ENCODE measurements at regions not wholly inside any gene's neighbourhood (a gene's known extent, or its start where the extent isn't known, plus 50 kb on each side); places are given as distances from the start of the nearest gene placed in this dataset.

- Histone ChIP-seq H3K9me3 (no peaks in the 10 kb centered on the region), H3K4me1 (no peaks in the 10 kb centered on the region), H3K27me3 (no peaks in the 10 kb centered on the region), H3K36me3 (no peaks in the 10 kb centered on the region), H3K27ac (no peak overlapping the region), H3K4me3 (no peak overlapping the region)
- WGBS, 2 donors (ENCODE audit: low coverage in 1 of 2), result 66 to 87% methylated on average over 2 of the region's 2 CpGs
- no peak for TF ChIP-seq POLR2A (IDR thresholded peaks at IDR 0.05)
- TF ChIP-seq POLR2AphosphoS5 (IDR thresholded peaks at IDR 0.05), result no peak
- no peak for TF ChIP-seq CTCF (IDR thresholded peaks at IDR 0.05)
- no peak for TF ChIP-seq EP300 (IDR thresholded peaks at IDR 0.05; ENCODE audit: low read depth)
- intact Hi-C loops (cut with DNase I; ENCODE audit: low total_unique reads), result no loop called here
- in situ Hi-C loops (cut with MboI; ENCODE audit: low pct_ligation_motif_present in 1 of 4, low pct_unique_long_range_greater_than_20kb in 1 of 4, low sequenced_read_pairs in 3 of 4), result no loop called here
- DNase-seq, result no peak
These were observed 266.4 kb downstream of the ICE1 start for GRCh38 chr5:5688925-5689310.

- 52 to 67% methylated on average over 3 to 8 of the region's 8 CpGs for WGBS, 2 donors (ENCODE audit: low coverage in 1 of 2)
- in situ Hi-C loops (cut with MboI; ENCODE audit: low pct_ligation_motif_present in 1 of 4, low pct_unique_long_range_greater_than_20kb in 1 of 4, low sequenced_read_pairs in 3 of 4) (no loop called here), intact Hi-C loops (cut with DNase I; ENCODE audit: low total_unique reads) (no loop called here)
These were observed 265.9 kb downstream of the ICE1 start for GRCh38 chr5:5688194-5688924.

GRCh38 chr5:5687113-5687512 lies 264.6 kb downstream of the ICE1 start:
- DNase-seq, result no peak
- no peaks in the 10 kb centered on the region for H3K4me1 ChIP-seq
- in situ Hi-C loops (cut with MboI; ENCODE audit: low pct_ligation_motif_present in 1 of 4, low pct_unique_long_range_greater_than_20kb in 1 of 4, low sequenced_read_pairs in 3 of 4) (no loop called here), intact Hi-C loops (cut with DNase I; ENCODE audit: low total_unique reads) (no loop called here)
- H3K4me3 ChIP-seq, result no peak overlapping the region
- H3K27ac ChIP-seq, result no peak overlapping the region
- no peak for TF ChIP-seq POLR2AphosphoS5 (IDR thresholded peaks at IDR 0.05)
- TF ChIP-seq POLR2A (IDR thresholded peaks at IDR 0.05), result no peak
- TF ChIP-seq EP300 (IDR thresholded peaks at IDR 0.05; ENCODE audit: low read depth), result no peak
- TF ChIP-seq CTCF (IDR thresholded peaks at IDR 0.05), result no peak
- no peaks in the 10 kb centered on the region for H3K9me3 ChIP-seq
- 74 to 90% methylated on average over 2 of the region's 2 CpGs for WGBS, 2 donors (ENCODE audit: low coverage in 1 of 2)
- no peaks in the 10 kb centered on the region for H3K36me3 ChIP-seq
- H3K27me3 ChIP-seq, result no peaks in the 10 kb centered on the region

More at GRCh38 chr5:5688194-5688924, 265.9 kb downstream of the ICE1 start:
- Histone ChIP-seq H3K27ac (no peak overlapping the region), H3K9me3 (no peaks in the 10 kb centered on the region), H3K36me3 (no peaks in the 10 kb centered on the region), H3K4me1 (no peaks in the 10 kb centered on the region), H3K27me3 (no peaks in the 10 kb centered on the region), H3K4me3 (no peak overlapping the region)
- TF ChIP-seq POLR2AphosphoS5 (IDR thresholded peaks at IDR 0.05) (no peak), EP300 (IDR thresholded peaks at IDR 0.05; ENCODE audit: low read depth) (no peak), POLR2A (IDR thresholded peaks at IDR 0.05) (no peak)
- no peak for DNase-seq

GRCh38 chr5:5686356-5686755 lies 263.9 kb downstream of the ICE1 start:
- H3K27me3 ChIP-seq, result no peaks in the 10 kb centered on the region
- no peak overlapping the region for H3K4me3 ChIP-seq
- no peak for DNase-seq
- in situ Hi-C loops (cut with MboI; ENCODE audit: low pct_ligation_motif_present in 1 of 4, low pct_unique_long_range_greater_than_20kb in 1 of 4, low sequenced_read_pairs in 3 of 4) (no loop called here), intact Hi-C loops (cut with DNase I; ENCODE audit: low total_unique reads) (no loop called here)
- 79 to 92% methylated on average over 4 to 6 of the region's 6 CpGs for WGBS, 2 donors (ENCODE audit: low coverage in 1 of 2)
- H3K36me3 ChIP-seq, result no peaks in the 10 kb centered on the region
- no peaks in the 10 kb centered on the region for H3K9me3 ChIP-seq
- no peak overlapping the region for H3K27ac ChIP-seq
- H3K4me1 ChIP-seq, result no peaks in the 10 kb centered on the region
- TF ChIP-seq POLR2A (IDR thresholded peaks at IDR 0.05) (no peak), POLR2AphosphoS5 (IDR thresholded peaks at IDR 0.05) (no peak), CTCF (IDR thresholded peaks at IDR 0.05) (no peak), EP300 (IDR thresholded peaks at IDR 0.05; ENCODE audit: low read depth) (no peak)

DNA sequence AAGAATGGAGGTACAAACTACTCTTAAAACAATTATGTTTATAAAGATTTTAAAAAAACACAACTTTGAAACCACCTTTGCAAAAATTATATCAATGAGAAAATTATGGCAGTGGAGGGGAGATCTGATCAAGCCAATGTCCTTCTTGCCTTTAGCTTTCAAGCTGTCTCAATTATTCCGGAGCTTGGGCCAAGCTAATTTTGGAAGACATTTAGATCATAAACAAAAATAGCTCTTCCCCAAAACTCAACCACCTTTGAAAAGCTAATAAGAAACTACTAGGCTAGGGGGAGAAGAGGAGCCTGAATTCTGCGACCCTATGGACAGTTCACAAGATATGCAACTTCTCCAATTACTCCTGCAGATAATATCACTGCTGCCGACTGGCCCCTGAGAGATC lies 263.3 kb downstream of the ICE1 start:
- intact Hi-C loops (cut with DNase I; ENCODE audit: low total_unique reads), result no loop called here
- no peak for DNase-seq
- Histone ChIP-seq H3K36me3 (no peaks in the 10 kb centered on the region), H3K4me1 (no peaks in the 10 kb centered on the region), H3K9me3 (no peaks in the 10 kb centered on the region), H3K27me3 (no peaks in the 10 kb centered on the region), H3K27ac (no peak overlapping the region), H3K4me3 (no peak overlapping the region)
- in situ Hi-C loops (cut with MboI; ENCODE audit: low pct_ligation_motif_present in 1 of 4, low pct_unique_long_range_greater_than_20kb in 1 of 4, low sequenced_read_pairs in 3 of 4), result no loop called here
- no peak for TF ChIP-seq POLR2AphosphoS5 (IDR thresholded peaks at IDR 0.05)
- TF ChIP-seq EP300 (IDR thresholded peaks at IDR 0.05; ENCODE audit: low read depth), result no peak
- no peak for TF ChIP-seq CTCF (IDR thresholded peaks at IDR 0.05)
- no peak for TF ChIP-seq POLR2A (IDR thresholded peaks at IDR 0.05)
- WGBS, 2 donors (ENCODE audit: low coverage in 1 of 2), result 84 to 90% methylated on average over 2 to 3 of the region's 3 CpGs

Data from transverse colon (tissue), 4 donors.